Neural crest cell (in vitro differentiated cells): ENCODE measurements at regions not wholly inside any gene's neighbourhood (a gene's known extent, or its start where the extent isn't known, plus 50 kb on each side); places are given as distances from the start of the nearest gene placed in this dataset.

Experiments used
- DNase-seq: peaks from one replicate; pipeline ENCODE4 v3.0.0; 2021; ENCODE audit warnings: low read depth, mixed read lengths, low spot score
- H3K27ac Mint-ChIP-seq: one replicate; pipeline ENCODE4 v1.8.0; 2021; ENCODE audit warnings: mild to moderate bottlenecking, mixed read lengths; ENCODE audit not compliant: unreplicated experiment
- H3K27me3 Mint-ChIP-seq: 2 replicates; pipeline ENCODE4 v1.8.0; 2021; ENCODE audit warnings: low read depth, mild to moderate bottlenecking, mixed read lengths
- H3K36me3 Mint-ChIP-seq: 2 replicates; pipeline ENCODE4 v1.8.0; 2021; ENCODE audit warnings: low read depth, mild to moderate bottlenecking, mixed read lengths
- H3K4me1 Mint-ChIP-seq: 2 replicates; pipeline ENCODE4 v1.8.0; 2021; ENCODE audit warnings: mixed read lengths
- H3K4me3 Mint-ChIP-seq: one replicate; pipeline ENCODE4 v1.8.0; 2021; ENCODE audit warnings: mild to moderate bottlenecking, mixed read lengths
- H3K9me3 Mint-ChIP-seq: 2 replicates; pipeline ENCODE4 v1.8.0; 2021; ENCODE audit warnings: mixed read lengths
- CTCF ChIP-seq: fragments of 200-600 bp; sonication (generic); conservative IDR thresholded peaks from 2 replicates; pipeline ENCODE4 v1.5.0; 2021; ENCODE audit warnings: antibody characterized with exemption, mild to moderate bottlenecking

- Mint-ChIP-seq H3K9me3 (no peaks in the 10 kb centered on the region), H3K4me1 (peaks cover 4% of the 10 kb centered on the region), H3K27ac (no peak overlapping the region), H3K4me3 (no peak overlapping the region), H3K27me3 (no peaks in the 10 kb centered on the region), H3K36me3 (no peaks in the 10 kb centered on the region)
- no peak for TF ChIP-seq CTCF
- no peak for DNase-seq
Measured at GRCh38 chr4:33262824-33263223, 2542.7 kb downstream of the PCDH7 start.

GRCh38 chr4:33268776-33269175 is 2548.6 kb downstream of the PCDH7 start:
- no peak for TF ChIP-seq CTCF
- H3K27ac Mint-ChIP-seq = no peak overlapping the region
- H3K36me3 Mint-ChIP-seq = no peaks in the 10 kb centered on the region
- no peak for DNase-seq
- peaks cover 4% of the 10 kb centered on the region for H3K4me1 Mint-ChIP-seq
- no peak overlapping the region for H3K4me3 Mint-ChIP-seq
- H3K27me3 Mint-ChIP-seq = no peaks in the 10 kb centered on the region
- no peaks in the 10 kb centered on the region for H3K9me3 Mint-ChIP-seq

GRCh38 chr4:33270403-33270802 is 2550.2 kb downstream of the PCDH7 start:
- no peaks in the 10 kb centered on the region for H3K9me3 Mint-ChIP-seq
- peaks cover 1% of the 10 kb centered on the region for H3K4me1 Mint-ChIP-seq
- H3K36me3 Mint-ChIP-seq = no peaks in the 10 kb centered on the region
- H3K4me3 Mint-ChIP-seq = no peak overlapping the region
- TF ChIP-seq CTCF = no peak
- DNase-seq = no peak
- H3K27ac Mint-ChIP-seq = no peak overlapping the region
- no peaks in the 10 kb centered on the region for H3K27me3 Mint-ChIP-seq

- Mint-ChIP-seq H3K36me3 (no peaks in the 10 kb centered on the region), H3K9me3 (no peaks in the 10 kb centered on the region), H3K27me3 (no peaks in the 10 kb centered on the region), H3K4me1 (no peaks in the 10 kb centered on the region), H3K4me3 (no peak overlapping the region), H3K27ac (no peak overlapping the region)
- DNase-seq = no peak
- TF ChIP-seq CTCF = no peak
Measured at GRCh38 chr4:33272722-33273121, 2552.6 kb downstream of the PCDH7 start.

- no peak for TF ChIP-seq CTCF
- Mint-ChIP-seq H3K4me3 (no peak overlapping the region), H3K9me3 (peaks cover 2% of the 10 kb centered on the region), H3K27ac (no peak overlapping the region), H3K36me3 (no peaks in the 10 kb centered on the region), H3K4me1 (no peaks in the 10 kb centered on the region), H3K27me3 (no peaks in the 10 kb centered on the region)
- DNase-seq = no peak
Measured at GRCh38 chr4:33283818-33284217, 2563.6 kb downstream of the PCDH7 start.

- H3K27ac Mint-ChIP-seq = no peak overlapping the region
- H3K9me3 Mint-ChIP-seq = no peaks in the 10 kb centered on the region
- DNase-seq = no peak
- no peaks in the 10 kb centered on the region for H3K4me1 Mint-ChIP-seq
- H3K27me3 Mint-ChIP-seq = no peaks in the 10 kb centered on the region
- H3K4me3 Mint-ChIP-seq = no peak overlapping the region
- TF ChIP-seq CTCF = no peak
- no peaks in the 10 kb centered on the region for H3K36me3 Mint-ChIP-seq
Measured at GRCh38 chr4:33296876-33297455, 2576.8 kb downstream of the PCDH7 start.
